WTC11 (cell line): ENCODE measurements at regions not wholly inside any gene's neighbourhood (a gene's known extent, or its start where the extent isn't known, plus 50 kb on each side); places are given as distances from the start of the nearest gene placed in this dataset.

Experiments used
- ZNF671 ChIP-seq: fragments of 250-450 bp; sonication (Bioruptor Pico); IDR thresholded peaks from 2 replicates; pipeline ENCODE4 v1.8.0; 2021; ENCODE audit warnings: mild to moderate bottlenecking
- TF ChIP-seq, protein P1 (sequence below): fragments of 200-600 bp; IDR thresholded peaks from 2 replicates; pipeline ENCODE4 v1.8.0; 2022; ENCODE audit warnings: antibody characterized with exemption
- TF ChIP-seq, protein P2 (sequence below): sonication (generic); formaldehyde crosslinking; IDR thresholded peaks from 2 replicates; pipeline ENCODE4 v1.8.1; 2022; ENCODE audit warnings: low read depth, mild to moderate bottlenecking, moderate library complexity, missing genetic modification reagents, borderline replicate concordance

DNA sequence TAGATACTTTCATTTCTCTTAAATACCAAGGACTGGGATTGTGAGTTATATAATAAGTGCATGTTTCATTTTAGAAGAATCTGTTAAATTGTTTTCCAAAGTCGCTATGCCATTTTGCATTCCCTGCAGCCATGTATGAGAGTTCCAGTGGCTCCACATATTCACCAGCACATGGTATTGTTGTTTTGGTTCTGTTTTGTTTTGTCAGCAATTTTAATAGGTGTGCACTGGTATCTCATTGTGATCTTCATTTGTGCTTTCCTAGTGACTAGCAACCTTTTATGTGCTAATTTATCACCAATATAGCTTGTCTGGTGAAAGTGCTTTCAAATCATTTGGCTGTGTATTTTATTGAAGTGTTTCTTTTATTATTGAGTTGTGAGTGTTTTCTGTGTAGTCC, 278.9 kb downstream of the ZNF516 start:
- TF ChIP-seq, protein P1, sequence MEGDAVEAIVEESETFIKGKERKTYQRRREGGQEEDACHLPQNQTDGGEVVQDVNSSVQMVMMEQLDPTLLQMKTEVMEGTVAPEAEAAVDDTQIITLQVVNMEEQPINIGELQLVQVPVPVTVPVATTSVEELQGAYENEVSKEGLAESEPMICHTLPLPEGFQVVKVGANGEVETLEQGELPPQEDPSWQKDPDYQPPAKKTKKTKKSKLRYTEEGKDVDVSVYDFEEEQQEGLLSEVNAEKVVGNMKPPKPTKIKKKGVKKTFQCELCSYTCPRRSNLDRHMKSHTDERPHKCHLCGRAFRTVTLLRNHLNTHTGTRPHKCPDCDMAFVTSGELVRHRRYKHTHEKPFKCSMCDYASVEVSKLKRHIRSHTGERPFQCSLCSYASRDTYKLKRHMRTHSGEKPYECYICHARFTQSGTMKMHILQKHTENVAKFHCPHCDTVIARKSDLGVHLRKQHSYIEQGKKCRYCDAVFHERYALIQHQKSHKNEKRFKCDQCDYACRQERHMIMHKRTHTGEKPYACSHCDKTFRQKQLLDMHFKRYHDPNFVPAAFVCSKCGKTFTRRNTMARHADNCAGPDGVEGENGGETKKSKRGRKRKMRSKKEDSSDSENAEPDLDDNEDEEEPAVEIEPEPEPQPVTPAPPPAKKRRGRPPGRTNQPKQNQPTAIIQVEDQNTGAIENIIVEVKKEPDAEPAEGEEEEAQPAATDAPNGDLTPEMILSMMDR: no peak
- TF ChIP-seq, protein P2, sequence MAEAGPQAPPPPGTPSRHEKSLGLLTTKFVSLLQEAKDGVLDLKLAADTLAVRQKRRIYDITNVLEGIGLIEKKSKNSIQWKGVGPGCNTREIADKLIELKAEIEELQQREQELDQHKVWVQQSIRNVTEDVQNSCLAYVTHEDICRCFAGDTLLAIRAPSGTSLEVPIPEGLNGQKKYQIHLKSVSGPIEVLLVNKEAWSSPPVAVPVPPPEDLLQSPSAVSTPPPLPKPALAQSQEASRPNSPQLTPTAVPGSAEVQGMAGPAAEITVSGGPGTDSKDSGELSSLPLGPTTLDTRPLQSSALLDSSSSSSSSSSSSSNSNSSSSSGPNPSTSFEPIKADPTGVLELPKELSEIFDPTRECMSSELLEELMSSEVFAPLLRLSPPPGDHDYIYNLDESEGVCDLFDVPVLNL (CRISPR knock-in tag): no peak
- no peak for TF ChIP-seq ZNF671 (CRISPR knock-in tag)
